NB4 (cell line): ENCODE measurements at regions not wholly inside any gene's neighbourhood (a gene's known extent, or its start where the extent isn't known, plus 50 kb on each side); places are given as distances from the start of the nearest gene placed in this dataset.

Experiments
- MYC ChIP-seq: IDR thresholded peaks from 2 replicates; pipeline ENCODE4 v1.6.1; 2011; ENCODE audit warnings: low read depth, low read length
- POLR2A ChIP-seq: IDR thresholded peaks from 2 replicates; pipeline ENCODE4 v1.6.1; 2011; ENCODE audit warnings: mild to moderate bottlenecking; ENCODE audit not compliant: insufficient read length; ENCODE audit errors: extremely low read depth
- TF ChIP-seq, protein P1 (sequence below): IDR thresholded peaks from one replicate; pipeline ENCODE4 v1.5.1; 2012; ENCODE audit warnings: low read depth, low read length
- TF ChIP-seq, protein P2 (sequence below): IDR thresholded peaks from 2 replicates; pipeline ENCODE4 v1.6.1; 2011; ENCODE audit warnings: low read depth, low read length

DNA sequence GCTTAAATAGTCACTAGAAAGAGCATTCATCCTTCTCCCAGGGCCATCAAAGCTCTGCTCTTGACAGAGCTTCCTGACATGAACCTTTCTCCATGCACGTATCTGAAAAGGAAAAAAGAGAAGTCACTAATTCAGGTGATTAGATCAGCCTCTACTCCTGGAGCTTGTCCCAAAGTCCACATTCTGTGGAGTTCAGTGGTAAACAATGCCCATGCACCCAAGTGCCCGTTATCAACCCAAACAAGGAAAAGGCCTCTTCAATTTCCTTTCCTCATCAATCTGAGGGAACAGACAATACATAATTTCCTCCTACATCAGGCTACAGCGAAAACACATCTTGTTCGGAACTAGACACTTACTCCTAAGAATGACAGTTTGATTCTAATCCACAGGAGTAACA, 129.2 kb upstream of the PCSK2 start:
- TF ChIP-seq, protein P1, sequence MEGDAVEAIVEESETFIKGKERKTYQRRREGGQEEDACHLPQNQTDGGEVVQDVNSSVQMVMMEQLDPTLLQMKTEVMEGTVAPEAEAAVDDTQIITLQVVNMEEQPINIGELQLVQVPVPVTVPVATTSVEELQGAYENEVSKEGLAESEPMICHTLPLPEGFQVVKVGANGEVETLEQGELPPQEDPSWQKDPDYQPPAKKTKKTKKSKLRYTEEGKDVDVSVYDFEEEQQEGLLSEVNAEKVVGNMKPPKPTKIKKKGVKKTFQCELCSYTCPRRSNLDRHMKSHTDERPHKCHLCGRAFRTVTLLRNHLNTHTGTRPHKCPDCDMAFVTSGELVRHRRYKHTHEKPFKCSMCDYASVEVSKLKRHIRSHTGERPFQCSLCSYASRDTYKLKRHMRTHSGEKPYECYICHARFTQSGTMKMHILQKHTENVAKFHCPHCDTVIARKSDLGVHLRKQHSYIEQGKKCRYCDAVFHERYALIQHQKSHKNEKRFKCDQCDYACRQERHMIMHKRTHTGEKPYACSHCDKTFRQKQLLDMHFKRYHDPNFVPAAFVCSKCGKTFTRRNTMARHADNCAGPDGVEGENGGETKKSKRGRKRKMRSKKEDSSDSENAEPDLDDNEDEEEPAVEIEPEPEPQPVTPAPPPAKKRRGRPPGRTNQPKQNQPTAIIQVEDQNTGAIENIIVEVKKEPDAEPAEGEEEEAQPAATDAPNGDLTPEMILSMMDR = no peak
- TF ChIP-seq POLR2A (no peak), MYC (no peak)
- TF ChIP-seq, protein P2, sequence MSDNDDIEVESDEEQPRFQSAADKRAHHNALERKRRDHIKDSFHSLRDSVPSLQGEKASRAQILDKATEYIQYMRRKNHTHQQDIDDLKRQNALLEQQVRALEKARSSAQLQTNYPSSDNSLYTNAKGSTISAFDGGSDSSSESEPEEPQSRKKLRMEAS = no peak
